GM21447 (cell line): ENCODE measurements at regions not wholly inside any gene's neighbourhood (a gene's known extent, or its start where the extent isn't known, plus 50 kb on each side); places are given as distances from the start of the nearest gene placed in this dataset.
"Not testable (repeated sequence)": the region's sequence is repeated elsewhere in the genome, so short reads cannot be mapped to it uniquely, and the experiment has no call there.

Source experiments
- ATAC-seq: cut with Tn5 transposase; IDR thresholded peaks from one replicate; pipeline ENCODE4 v1.9.1; 2021; ENCODE audit not compliant: unreplicated experiment

- ATAC-seq, result no peak
Measured at GRCh38 chr9:129439242-129439641, 181.7 kb downstream of the C9orf50 start.

- ATAC-seq, result no peak
Measured at GRCh38 chr9:129437626-129438323, 183.1 kb downstream of the C9orf50 start.

GRCh38 chr9:129436751-129437625 lies 183.9 kb downstream of the C9orf50 start:
- no peak for ATAC-seq

DNA sequence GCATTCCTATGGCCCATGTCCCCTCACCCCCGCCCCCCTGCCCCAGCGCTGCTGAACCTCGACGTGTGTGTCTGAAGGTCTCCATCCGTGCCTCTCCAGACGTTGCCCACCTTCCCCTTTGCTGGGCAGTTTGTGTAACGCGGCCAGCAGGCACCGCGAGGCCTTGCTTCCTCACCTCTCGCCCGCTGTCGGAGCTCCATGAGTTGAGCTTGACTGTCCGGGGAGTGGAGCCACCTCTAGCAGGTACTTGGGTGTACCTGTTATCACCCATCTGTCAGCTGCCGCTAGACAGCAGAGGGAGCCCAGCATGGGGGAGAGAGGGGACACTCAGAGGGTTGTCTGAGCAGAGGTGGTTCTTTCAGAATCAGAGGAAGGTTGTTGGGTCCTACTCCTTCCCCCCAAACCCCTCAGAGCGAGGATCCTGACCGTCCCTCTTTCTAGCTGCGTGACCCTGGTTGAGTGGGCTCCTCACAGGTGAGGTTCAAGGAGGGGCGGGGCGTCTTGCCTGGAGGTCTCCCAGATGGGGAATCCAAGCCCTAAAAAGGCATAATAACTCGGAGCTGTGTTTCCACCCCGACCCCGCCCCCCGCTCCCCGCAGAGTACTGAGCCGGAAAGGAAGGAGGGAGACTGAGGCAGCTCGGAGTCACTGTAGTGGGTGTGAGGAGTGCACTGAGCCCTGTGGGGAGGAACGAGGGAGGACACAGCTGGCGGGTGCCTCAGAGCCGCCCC lies 184.7 kb downstream of the C9orf50 start:
- ATAC-seq, result no peak

GRCh38 chr9:129435291-129435690 lies 185.6 kb downstream of the C9orf50 start:
- no peak for ATAC-seq

- no peak for ATAC-seq
Measured at GRCh38 chr9:129434187-129434586, 186.7 kb downstream of the C9orf50 start.

DNA sequence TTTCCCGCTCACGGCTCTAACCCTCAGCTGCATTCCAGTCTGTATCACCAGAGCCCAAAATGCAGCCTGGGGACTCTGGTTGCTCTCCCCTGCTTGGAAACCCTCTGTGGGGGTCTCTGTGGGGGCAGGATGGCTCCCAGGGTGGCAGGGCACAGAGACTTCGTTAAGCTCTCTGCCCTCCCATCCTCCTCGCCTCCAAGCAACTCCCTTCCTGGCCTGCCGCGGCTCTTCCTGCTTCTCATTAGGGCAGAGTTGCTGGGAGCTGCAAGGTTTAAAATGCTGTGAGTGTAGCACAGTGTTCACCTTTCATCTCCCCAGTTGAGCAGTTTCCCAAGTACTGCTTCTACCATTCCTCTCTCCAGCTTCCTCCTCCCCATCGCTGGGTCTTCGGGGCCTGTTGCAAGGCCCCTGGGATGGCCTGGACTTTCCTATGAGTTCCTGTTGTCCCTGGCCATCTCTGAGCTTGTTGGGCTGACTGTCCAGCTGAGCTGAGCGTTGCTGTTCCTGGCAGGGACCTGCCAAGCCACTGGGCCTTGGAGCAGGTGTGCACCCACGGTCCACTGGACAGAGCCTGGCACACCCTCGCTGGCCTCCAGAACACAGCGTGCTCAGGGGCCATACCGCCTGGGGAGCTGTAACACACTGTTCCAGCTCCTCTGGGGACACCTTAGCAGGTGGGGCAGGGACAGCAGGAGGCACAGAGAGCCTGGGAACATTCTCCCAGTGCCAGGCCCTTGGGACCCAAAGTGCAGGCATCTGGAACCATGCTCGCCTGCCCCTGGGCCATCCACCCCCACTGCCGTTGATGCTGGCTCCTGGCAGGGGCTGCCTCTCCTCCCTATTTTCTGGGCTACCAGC lies 188.4 kb downstream of the C9orf50 start:
- ATAC-seq, result no peak

- ATAC-seq, result no peak
Measured at GRCh38 chr9:129430940-129431643, 189.8 kb downstream of the C9orf50 start.

DNA sequence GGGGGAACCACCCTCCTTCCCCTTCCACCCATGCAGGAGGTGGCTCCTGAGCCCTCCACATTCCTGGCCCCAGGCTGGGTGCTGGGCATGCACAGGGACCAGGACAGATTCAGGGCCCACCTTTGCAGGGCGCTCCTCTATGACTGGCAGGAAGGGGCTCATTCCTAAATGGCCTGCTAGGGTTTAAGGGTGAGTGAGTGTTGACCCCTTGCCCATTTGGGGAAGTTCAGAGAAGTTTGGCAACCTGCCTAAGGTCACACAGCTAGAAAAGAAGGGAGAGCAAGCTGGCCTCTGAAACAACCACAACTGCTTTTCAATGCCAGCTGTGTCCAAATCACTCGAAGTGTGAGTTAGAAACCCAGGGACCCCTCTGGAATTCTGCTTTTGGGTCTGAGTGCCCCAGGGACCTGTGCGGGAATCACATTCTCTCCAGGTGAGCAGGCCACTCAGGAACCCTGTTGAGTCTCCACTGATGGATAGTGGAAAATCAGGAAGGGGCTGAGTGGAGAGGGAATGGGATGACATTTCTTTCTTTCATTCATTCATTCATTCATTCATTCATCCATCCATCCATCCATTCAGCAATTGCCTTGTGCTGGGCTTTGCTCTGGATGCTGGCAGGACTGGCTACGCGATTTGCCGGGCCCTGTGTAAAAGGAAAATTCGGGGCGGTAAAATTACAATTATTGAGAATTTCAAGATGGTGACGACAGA lies 191.9 kb downstream of the C9orf50 start:
- ATAC-seq, result no peak

DNA sequence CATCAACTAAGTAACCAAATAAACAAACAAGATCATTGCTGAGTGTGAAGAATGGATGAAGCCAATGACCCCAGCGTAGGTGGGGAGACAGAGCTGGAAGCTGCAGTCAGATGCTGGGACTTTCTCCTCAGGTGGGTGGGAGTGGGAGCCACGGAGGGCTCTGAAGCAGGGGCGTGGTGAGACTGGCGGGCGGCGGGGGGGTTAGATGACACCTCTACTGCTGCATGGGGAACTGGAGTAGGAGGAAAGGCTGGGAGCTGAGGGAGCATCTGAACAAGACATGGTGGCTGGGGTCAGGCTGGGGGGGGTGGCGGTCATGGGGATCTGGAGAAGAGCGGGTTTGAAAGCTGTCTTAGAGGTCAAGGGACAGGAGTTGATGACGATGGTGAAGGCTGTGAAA lies 193.8 kb downstream of the C9orf50 start:
- no peak for ATAC-seq

DNA sequence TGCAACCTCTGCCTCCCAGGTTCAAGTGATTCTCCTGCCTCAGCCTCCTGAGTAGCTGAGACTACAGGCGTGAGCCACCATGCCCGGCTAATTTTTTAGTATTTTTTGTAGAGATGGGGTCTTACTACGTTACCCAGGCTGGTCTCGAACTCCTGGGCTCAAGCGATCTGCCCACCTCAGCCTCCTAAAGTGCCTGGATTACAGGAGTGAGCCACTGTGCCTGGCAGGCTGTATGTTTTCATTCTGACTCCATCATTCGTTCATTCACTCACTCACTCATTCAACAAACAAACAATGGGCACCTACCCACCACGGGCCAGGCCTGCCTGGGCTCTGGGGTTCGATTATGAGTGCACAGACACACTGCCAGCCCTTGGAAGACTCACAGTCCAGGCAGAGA lies 197.1 kb downstream of the C9orf50 start:
- not testable (repeated sequence) for ATAC-seq

DNA sequence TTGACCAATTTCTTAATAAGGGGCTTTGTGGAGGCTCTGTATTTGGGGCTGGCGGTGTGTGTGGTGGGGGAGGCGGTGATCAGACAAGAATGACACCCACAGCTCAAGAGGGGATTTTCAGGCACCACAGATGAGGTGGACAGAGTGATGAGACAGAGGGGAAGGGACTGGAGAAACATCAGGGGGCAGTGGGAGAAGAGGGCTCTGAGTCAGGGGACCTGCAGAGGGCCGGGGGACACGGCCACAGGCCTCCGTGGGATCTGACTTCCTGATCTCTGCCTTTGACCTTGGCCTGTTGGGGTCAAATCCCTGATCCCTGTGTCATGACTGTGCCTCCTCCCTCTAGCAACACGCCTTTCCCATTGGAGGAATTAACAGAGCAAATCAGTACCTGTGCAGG lies 197.7 kb downstream of the C9orf50 start:
- ATAC-seq, result no peak

- ATAC-seq, result no peak
Measured at GRCh38 chr9:129422843-129423192, 198.1 kb downstream of the C9orf50 start.

GRCh38 chr9:129422032-129422842 lies 198.7 kb downstream of the C9orf50 start:
- no peak for ATAC-seq

GRCh38 chr9:129421371-129421770 lies 199.5 kb downstream of the C9orf50 start:
- no peak for ATAC-seq

DNA sequence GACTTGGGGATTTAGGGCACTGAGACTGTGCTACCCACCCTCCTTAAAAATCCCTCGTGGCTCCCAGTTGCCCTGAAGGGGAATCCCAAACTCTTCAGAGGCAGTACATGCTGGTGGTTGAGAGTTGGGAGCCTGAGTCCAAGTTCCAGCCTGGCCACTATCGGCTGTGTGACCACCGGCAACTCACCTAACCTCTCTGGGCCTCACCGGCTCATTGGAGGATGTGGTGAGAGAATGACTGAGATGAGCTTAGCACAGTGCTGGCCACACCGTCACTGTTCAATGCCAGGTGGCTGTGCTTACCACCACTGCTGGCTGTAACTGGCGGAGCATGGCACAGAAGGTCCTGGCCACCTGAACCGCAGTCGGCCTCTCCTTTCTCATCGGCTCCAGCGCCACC lies 200.2 kb downstream of the C9orf50 start:
- no peak for ATAC-seq

DNA sequence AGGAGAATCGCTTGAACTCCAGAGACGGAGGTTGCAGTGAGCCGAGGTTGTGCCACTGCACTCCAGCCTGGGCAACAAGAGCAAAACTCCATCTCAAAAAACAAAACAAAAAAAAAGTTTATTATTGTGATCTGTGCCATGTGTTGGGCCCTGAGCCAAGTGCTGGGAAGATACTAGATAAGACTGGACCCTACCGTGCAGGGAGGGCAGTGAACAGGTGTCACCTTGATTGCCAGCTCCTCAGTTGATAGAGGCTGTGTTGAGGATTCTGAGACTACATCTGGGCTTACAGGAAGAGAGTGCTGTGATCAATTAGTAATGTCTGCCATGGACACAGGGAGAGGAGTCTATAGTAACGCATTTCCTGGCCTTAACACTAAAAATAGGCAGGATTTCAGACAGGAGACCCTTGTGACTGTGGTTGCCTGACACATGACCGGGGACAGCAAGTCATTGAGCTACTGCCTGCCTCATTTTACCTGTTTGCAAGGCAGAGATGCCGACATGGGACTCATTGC lies 201.5 kb downstream of the C9orf50 start:
- ATAC-seq, result no peak

DNA sequence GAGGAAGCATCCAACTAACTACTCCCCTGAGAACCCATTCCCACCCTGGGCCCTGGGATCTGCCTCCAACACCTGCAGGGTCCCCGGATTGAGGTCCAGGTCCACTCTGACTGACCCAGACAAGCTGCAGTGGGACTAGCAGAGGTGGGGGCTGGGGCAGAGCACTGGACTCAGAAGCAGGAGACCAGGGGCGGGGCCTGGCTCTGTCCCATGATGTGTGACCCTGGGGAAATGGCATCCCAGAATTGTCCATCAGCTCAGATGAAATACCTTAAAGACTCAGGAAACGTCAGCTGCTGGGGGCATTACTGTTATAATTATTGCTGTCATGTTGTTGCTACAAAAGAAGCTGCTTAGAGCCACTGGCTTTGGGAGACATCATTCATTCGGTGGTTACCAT lies 202.4 kb downstream of the C9orf50 start:
- no peak for ATAC-seq
